ENCODE measurements at regions not wholly inside any gene's neighbourhood (a gene's known extent, or its start where the extent isn't known, plus 50 kb on each side); places are given as distances from the start of the nearest gene placed in this dataset.
"Not testable (repeated sequence)": the region's sequence is repeated elsewhere in the genome, so short reads cannot be mapped to it uniquely, and the experiment has no call there.

- not testable (repeated sequence) for DNase-seq
These were observed 54.1 kb upstream of the USP14 start for GRCh38 chr18:104264-104663.

- DNase-seq: not testable (repeated sequence)
These were observed 53.0 kb upstream of the USP14 start for GRCh38 chr18:105161-106053.

GRCh38 chr18:106054-106851 is 52.1 kb upstream of the USP14 start:
- peak; percentile 29 for DNase-seq

- not testable (repeated sequence) for DNase-seq
These were observed 51.4 kb upstream of the USP14 start for GRCh38 chr18:106868-107384.

- DNase-seq: peak; percentile 26
These were observed 50.9 kb upstream of the USP14 start for GRCh38 chr18:107464-107863.

GRCh38 chr18:107947-108664 is 50.3 kb upstream of the USP14 start:
- not testable (repeated sequence) for DNase-seq

Data from CD4-positive, alpha-beta T cell treated with Interleukin-10 for 1 hour (primary cell).